ENCODE measurements at regions not wholly inside any gene's neighbourhood (a gene's known extent, or its start where the extent isn't known, plus 50 kb on each side); places are given as distances from the start of the nearest gene placed in this dataset.

GRCh38 chr3:84125201-84125721 lies 833.5 kb upstream of the CADM2 start:
- TF ChIP-seq EZH2 (IDR thresholded peaks at IDR 0.05; ENCODE audit: insufficient read depth, low read length) (no peak), CTCF (IDR thresholded peaks at IDR 0.05; ENCODE audit: insufficient read depth, low read depth, low read length) (no peak)
